22Rv1 (cell line): ENCODE measurements at regions not wholly inside any gene's neighbourhood (a gene's known extent, or its start where the extent isn't known, plus 50 kb on each side); places are given as distances from the start of the nearest gene placed in this dataset.

ENCODE experiments used
- CTCF ChIP-seq: fragments of 450-650 bp; IDR thresholded peaks from 2 replicates; pipeline ENCODE4 v1.5.1; 2017; ENCODE audit warnings: mild to moderate bottlenecking
- ZFX ChIP-seq: fragments of 450-650 bp; IDR thresholded peaks from 2 replicates; pipeline ENCODE4 v1.6.1; 2017; ENCODE audit warnings: antibody characterized with exemption, borderline replicate concordance

- TF ChIP-seq CTCF (no peak), ZFX (no peak)
These were observed 283.4 kb upstream of the FZD8 start for GRCh38 chr10:35925493-35925892.
